ENCODE measurements at regions not wholly inside any gene's neighbourhood (a gene's known extent, or its start where the extent isn't known, plus 50 kb on each side); places are given as distances from the start of the nearest gene placed in this dataset.

DNA sequence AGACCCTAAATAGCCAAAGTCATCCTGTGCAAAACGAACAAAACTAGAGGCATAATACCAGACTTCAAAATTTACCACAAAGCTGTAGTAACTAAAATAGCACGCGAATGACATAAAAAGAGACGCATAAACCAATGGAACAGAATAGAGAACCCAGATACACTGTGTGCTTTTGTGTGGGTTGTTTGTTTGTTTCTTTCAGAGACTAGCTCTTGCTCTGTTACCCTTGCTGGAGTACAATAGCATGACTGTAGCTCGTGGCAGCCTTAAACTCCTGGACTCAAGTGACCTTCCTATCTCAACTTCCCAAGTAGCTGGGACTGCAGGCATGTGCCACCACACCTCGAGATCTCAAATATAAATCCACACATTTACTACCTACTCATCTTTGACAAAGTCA lies 1314.6 kb upstream of the GBE1 start:
- TF ChIP-seq, protein P1, sequence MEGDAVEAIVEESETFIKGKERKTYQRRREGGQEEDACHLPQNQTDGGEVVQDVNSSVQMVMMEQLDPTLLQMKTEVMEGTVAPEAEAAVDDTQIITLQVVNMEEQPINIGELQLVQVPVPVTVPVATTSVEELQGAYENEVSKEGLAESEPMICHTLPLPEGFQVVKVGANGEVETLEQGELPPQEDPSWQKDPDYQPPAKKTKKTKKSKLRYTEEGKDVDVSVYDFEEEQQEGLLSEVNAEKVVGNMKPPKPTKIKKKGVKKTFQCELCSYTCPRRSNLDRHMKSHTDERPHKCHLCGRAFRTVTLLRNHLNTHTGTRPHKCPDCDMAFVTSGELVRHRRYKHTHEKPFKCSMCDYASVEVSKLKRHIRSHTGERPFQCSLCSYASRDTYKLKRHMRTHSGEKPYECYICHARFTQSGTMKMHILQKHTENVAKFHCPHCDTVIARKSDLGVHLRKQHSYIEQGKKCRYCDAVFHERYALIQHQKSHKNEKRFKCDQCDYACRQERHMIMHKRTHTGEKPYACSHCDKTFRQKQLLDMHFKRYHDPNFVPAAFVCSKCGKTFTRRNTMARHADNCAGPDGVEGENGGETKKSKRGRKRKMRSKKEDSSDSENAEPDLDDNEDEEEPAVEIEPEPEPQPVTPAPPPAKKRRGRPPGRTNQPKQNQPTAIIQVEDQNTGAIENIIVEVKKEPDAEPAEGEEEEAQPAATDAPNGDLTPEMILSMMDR (IDR thresholded peaks at IDR 0.05) = no peak
- TF ChIP-seq POLR2AphosphoS5 (IDR thresholded peaks at IDR 0.05) = no peak
- TF ChIP-seq EP300 (IDR thresholded peaks at IDR 0.05) = no peak
- TF ChIP-seq POLR2A (IDR thresholded peaks at IDR 0.05) = no peak

Measured in upper lobe of left lung (tissue), 4 donors.